ENCODE measurements at regions not wholly inside any gene's neighbourhood (a gene's known extent, or its start where the extent isn't known, plus 50 kb on each side); places are given as distances from the start of the nearest gene placed in this dataset.
"Not testable (repeated sequence)": the region's sequence is repeated elsewhere in the genome, so short reads cannot be mapped to it uniquely, and the experiment has no call there.

GRCh38 chr17:51389875-51390274, 129.5 kb downstream of the UTP18 start:
- no peak for DNase-seq

- DNase-seq, result no peak
Observed at GRCh38 chr17:51391982-51392654, 131.8 kb downstream of the UTP18 start.

GRCh38 chr17:51395621-51396020, 135.3 kb downstream of the UTP18 start:
- DNase-seq, result no peak

- no peak for DNase-seq
Observed at GRCh38 chr17:51397361-51398127, 137.2 kb downstream of the UTP18 start.

- no peak for DNase-seq
Observed at GRCh38 chr17:51398128-51398525, 137.8 kb downstream of the UTP18 start.

- DNase-seq, result no peak
Observed at GRCh38 chr17:51398687-51399086, 138.3 kb downstream of the UTP18 start.

GRCh38 chr17:51401279-51401678, 140.9 kb downstream of the UTP18 start:
- no peak for DNase-seq

- DNase-seq, result no peak
Observed at GRCh38 chr17:51402899-51403298, 142.6 kb downstream of the UTP18 start.

- DNase-seq, result no peak
Observed at GRCh38 chr17:51407576-51407975, 147.2 kb downstream of the UTP18 start.

GRCh38 chr17:51419476-51419875, 159.1 kb downstream of the UTP18 start:
- no peak for DNase-seq

GRCh38 chr17:51421525-51421924, 161.2 kb downstream of the UTP18 start:
- DNase-seq, result no peak

- no peak for DNase-seq
Observed at GRCh38 chr17:51422634-51423033, 162.3 kb downstream of the UTP18 start.

- no peak for DNase-seq
Observed at GRCh38 chr17:51423421-51424160, 163.2 kb downstream of the UTP18 start.

- no peak for DNase-seq
Observed at GRCh38 chr17:51425773-51426172, 165.4 kb downstream of the UTP18 start.

GRCh38 chr17:51427323-51427811, 167.0 kb downstream of the UTP18 start:
- DNase-seq, result peak; percentile 37

GRCh38 chr17:51427856-51428255, 167.5 kb downstream of the UTP18 start:
- DNase-seq, result peak; percentile 26

GRCh38 chr17:51428668-51429495, 168.5 kb downstream of the UTP18 start:
- no peak for DNase-seq

GRCh38 chr17:51429938-51430337, 169.6 kb downstream of the UTP18 start:
- DNase-seq, result not testable (repeated sequence)

GRCh38 chr17:51430591-51430990, 170.2 kb downstream of the UTP18 start:
- no peak for DNase-seq

- no peak for DNase-seq
Observed at GRCh38 chr17:51434434-51435170, 174.3 kb downstream of the UTP18 start.

GRCh38 chr17:51435171-51435552, 174.8 kb downstream of the UTP18 start:
- no peak for DNase-seq

GRCh38 chr17:51435641-51436091, 175.3 kb downstream of the UTP18 start:
- peak; percentile 95 for DNase-seq

Data from NCI-H1092 treated with DMSO at 0.1 percent for 48 hours (cell line).